Fibroblast of mammary gland (primary cell): ENCODE measurements at regions not wholly inside any gene's neighbourhood (a gene's known extent, or its start where the extent isn't known, plus 50 kb on each side); places are given as distances from the start of the nearest gene placed in this dataset.
A peak's percentile ranks its signal among the peaks of the same experiment; 100 is the strongest.

Source experiments
- DNase-seq: peaks from one replicate; pipeline ENCODE4 v3.0.0-alpha.2; 2010; ENCODE audit warnings: low read depth
- H3K4me3 ChIP-seq: 2 replicates; pipeline ENCODE4 v1.5.1; 2011; ENCODE audit warnings: low read depth, mild to moderate bottlenecking, low read length, moderate library complexity; ENCODE audit not compliant: control insufficient read depth
- CTCF ChIP-seq: conservative IDR thresholded peaks from 2 replicates; pipeline ENCODE4 v1.5.1; 2011; ENCODE audit warnings: low read depth, low read length, inconsistent platforms; ENCODE audit not compliant: control insufficient read depth, insufficient read depth

- no peak for TF ChIP-seq CTCF
Observed at GRCh38 chr5:62083247-62083646, 222.8 kb upstream of the KIF2A start.

GRCh38 chr5:62083661-62084060 is 222.3 kb upstream of the KIF2A start:
- TF ChIP-seq CTCF: no peak
- DNase-seq: no peak
- no peak overlapping the region for H3K4me3 ChIP-seq

More at GRCh38 chr5:62083247-62083646, 222.8 kb upstream of the KIF2A start:
- DNase-seq: no peak
- H3K4me3 ChIP-seq: no peak overlapping the region

GRCh38 chr5:62084391-62084790 is 221.6 kb upstream of the KIF2A start:
- no peak overlapping the region for H3K4me3 ChIP-seq

GRCh38 chr5:62090953-62091352 is 215.1 kb upstream of the KIF2A start:
- H3K4me3 ChIP-seq: no peak overlapping the region
- DNase-seq: no peak
- TF ChIP-seq CTCF: no peak

More at GRCh38 chr5:62084391-62084790, 221.6 kb upstream of the KIF2A start:
- DNase-seq: no peak
- TF ChIP-seq CTCF: no peak

GRCh38 chr5:62093411-62093810 is 212.6 kb upstream of the KIF2A start:
- DNase-seq: no peak
- no peak overlapping the region for H3K4me3 ChIP-seq
- no peak for TF ChIP-seq CTCF

GRCh38 chr5:62093976-62094375 is 212.0 kb upstream of the KIF2A start:
- TF ChIP-seq CTCF: no peak
- peak; percentile 16 for DNase-seq
- no peak overlapping the region for H3K4me3 ChIP-seq

GRCh38 chr5:62097361-62097760 is 208.6 kb upstream of the KIF2A start:
- no peak for DNase-seq
- no peak overlapping the region for H3K4me3 ChIP-seq
- no peak for TF ChIP-seq CTCF
